GM12801 (cell line): ENCODE measurements at regions not wholly inside any gene's neighbourhood (a gene's known extent, or its start where the extent isn't known, plus 50 kb on each side); places are given as distances from the start of the nearest gene placed in this dataset.

Source experiments
- TF ChIP-seq, protein P1 (sequence below): IDR thresholded peaks from one replicate; pipeline ENCODE4 v1.5.1; 2011; ENCODE audit warnings: control low read depth; ENCODE audit not compliant: insufficient read length; ENCODE audit errors: extremely low read depth

DNA sequence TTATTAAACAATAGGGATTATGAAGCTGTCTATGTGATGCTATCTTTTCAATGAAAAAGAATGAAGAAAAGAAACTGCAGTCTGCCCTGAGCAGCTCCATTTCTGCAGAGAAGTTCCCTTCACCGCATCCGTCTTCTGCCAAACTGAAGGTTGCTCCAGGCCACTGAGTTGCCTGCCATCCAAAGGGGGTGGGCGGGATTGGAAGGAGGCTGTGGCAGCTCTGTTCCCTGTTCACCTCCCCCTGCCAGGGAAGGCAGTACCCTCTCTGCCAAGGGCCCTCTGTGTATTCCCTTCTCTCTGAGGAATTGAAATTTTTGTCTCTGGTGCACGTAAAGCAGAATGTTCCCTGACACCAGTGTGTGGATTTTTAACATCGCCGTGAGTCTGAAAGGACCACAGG lies 243.1 kb upstream of the GHITM start:
- TF ChIP-seq, protein P1, sequence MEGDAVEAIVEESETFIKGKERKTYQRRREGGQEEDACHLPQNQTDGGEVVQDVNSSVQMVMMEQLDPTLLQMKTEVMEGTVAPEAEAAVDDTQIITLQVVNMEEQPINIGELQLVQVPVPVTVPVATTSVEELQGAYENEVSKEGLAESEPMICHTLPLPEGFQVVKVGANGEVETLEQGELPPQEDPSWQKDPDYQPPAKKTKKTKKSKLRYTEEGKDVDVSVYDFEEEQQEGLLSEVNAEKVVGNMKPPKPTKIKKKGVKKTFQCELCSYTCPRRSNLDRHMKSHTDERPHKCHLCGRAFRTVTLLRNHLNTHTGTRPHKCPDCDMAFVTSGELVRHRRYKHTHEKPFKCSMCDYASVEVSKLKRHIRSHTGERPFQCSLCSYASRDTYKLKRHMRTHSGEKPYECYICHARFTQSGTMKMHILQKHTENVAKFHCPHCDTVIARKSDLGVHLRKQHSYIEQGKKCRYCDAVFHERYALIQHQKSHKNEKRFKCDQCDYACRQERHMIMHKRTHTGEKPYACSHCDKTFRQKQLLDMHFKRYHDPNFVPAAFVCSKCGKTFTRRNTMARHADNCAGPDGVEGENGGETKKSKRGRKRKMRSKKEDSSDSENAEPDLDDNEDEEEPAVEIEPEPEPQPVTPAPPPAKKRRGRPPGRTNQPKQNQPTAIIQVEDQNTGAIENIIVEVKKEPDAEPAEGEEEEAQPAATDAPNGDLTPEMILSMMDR, result no peak

DNA sequence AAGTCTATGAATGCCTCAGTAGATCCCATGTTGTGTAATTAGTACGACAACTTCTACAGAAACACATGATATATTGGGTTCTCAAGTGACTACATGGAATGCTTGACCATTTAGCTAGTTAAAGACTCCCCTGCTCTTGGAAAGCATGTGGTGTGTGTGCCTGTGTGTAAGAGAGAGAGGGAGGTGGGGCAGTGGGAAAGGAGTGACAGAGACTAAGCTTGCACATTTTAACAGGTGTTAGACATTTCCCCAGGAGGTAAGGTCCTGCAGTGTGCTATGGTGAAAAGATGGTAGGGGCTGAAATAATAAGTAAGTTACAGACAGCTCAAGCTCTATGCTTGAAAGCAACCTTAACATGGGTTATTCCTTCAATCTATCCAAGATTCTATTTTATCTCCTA lies 241.7 kb upstream of the GHITM start:
- TF ChIP-seq, protein P1, result no peak

DNA sequence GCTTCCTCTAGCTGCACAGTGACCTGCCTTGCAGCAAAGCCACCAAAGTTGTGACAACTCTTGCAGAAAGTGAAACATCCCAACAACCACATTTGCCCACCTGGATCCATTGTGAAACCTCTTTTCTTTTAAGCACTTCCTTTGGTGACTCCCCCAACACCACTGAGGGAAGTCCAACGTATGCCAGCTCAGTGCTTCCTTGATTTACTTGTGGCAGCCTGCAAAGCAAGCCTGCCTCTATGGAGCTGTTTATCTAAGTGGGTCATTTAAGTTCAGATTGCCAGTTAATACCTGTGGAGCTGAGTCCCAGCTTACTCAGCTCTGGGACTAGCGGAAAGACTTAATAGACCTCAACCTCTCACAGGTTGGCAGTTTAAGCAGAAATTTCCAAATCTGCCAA lies 230.8 kb upstream of the GHITM start:
- TF ChIP-seq, protein P1, result no peak

DNA sequence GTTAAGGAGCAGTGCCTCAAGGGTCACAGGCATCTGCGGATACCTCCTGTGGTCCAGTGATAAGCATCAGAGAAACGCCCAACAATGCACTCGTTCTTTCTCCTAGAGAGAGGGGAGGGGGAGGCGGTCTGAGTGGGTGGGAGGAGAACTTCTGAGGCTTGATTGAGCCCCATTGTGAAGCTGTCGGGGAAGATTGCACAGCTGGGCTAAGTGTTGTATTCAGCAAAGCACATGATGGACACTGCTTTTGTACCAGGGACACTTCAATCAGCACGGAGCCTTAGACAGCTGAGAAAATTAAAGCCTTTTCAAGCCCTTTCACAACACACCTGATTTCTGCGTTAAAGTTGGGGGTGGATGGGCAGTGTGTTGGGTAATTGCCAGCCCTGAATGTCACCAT lies 230.3 kb upstream of the GHITM start:
- TF ChIP-seq, protein P1, result no peak

DNA sequence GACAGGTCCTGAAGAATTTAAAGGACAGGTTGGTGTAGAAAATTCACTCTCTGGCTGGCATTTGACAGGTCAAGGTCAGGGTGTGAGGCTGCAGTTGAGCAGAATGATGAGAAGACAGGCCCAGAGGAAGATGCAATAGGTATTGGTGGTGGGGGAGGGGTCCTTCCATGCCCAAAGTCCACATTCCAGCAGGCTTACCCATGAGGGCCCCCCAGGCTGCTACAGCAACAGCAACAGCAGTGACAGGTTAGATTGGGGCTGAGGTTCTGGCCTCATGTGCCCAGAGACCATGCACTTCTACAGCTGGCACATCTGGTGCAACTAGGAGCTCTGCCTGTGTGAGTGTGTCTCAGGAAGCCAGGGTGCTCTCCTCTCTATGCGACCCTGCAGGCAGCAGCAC lies 223.5 kb upstream of the GHITM start:
- TF ChIP-seq, protein P1, result no peak

DNA sequence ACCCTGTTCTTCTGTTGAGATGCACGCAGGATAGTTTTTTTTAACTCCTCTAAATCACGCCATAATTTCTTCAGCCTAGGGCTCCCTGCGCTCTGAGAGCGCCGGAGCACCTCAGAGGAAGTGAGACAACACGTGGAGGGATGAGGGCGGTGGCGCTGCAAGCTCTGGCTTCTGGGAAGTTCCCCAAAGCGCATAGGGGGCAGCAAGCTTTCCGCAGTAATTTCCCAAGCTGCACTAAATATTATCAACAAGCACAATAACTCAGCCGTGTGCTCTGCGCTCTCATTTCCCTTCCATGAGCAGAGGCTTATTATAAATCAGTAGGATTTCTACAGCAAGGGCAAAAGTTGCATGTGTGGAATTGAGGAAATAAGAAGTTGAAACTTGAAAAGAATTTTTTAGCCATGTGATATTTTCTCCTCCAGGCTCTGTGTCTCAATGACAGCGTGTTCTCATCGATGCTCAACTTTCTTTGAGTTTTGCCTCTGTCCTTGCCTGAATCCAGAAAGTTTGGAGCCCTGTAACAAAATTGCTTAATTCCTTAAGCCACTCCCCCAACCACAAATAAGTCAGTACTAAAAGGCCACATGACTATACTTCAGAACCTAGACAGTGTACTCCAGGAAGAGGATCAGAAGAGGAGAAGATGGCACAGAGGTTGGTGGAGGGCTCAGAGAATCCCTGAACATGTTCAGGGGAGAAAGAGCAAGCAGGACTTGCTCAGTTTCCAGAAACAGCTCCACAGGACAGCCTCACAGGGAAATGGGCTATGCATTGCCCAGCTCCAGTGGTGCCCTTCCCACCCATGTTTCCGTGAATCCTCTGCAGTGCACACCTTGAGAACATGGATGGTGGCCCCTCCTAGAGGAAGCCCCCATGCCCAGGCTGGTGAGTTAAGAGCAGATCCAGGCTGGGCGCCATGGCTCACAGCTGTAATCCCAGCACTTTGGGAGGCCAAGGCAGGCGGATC lies 221.5 kb upstream of the GHITM start:
- TF ChIP-seq, protein P1, result no peak

DNA sequence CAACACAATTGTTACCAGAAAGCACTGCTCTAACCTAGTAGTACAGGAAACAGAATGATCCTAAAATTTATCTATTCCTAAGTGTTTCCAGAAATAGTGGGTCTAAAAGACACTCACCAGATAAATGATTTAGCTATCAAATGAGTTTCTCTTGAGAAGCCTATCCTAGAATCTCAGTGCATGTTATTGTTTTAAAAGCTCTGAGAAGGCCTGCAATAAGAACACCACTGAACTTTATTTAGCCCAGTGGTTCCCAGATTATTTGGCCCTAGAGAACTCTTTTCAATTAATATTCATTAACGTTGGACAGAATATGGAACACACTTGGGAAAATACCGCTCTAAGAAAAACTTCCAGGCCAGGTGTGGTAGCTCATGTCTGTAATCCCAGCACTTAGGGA lies 220.1 kb upstream of the GHITM start:
- TF ChIP-seq, protein P1, result no peak
